G401.6 (cell line): ENCODE measurements at regions not wholly inside any gene's neighbourhood (a gene's known extent, or its start where the extent isn't known, plus 50 kb on each side); places are given as distances from the start of the nearest gene placed in this dataset.

Experiments used
- FAIRE-seq: peaks from 2 replicates; lab custom pipeline; 2012; peaks lifted over from hg19 to GRCh38; lab: Jason Lieb, UNC

DNA sequence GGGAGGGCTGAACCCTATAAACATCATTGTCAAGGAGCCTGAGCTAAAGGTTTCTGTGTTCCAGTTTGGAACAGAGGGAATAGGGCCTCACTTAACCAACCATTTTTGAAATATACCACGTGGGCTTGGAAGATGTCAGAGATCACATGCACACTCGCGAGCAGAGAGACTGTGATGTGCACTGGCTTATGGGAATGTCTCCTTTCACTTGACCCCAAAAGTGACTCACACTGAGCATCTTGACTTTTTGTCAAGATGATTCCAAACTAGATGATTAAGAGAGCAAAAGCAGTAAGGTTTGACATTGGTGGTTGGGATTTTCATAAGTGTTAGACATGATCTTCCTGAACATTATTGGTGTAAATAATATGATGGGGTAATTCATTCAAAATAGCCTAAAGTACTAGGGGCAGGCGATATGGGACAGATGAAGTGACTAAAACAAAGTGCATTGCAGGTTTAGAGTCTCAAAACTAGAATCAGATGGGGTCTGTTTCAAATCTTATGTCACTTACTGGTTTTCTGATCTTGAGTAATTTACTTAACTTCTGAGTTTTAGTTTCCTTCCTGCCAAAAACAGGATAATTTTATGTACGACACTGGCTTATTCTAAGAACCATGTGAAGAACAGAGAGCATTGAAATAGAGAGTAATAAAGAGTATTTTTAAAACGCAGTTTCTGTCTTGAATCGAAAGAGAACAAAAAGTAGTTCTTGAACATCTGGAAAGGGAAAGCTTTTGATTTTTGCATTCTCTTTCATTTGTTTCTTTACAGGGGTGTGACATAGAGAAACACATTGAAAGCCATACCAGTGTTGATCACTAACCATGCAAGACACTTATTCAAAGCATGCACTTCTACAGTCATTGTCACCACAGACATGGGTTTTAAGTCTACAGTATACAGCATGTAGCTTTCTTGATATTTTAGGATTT is 383.0 kb downstream of the DIRAS2 start:
- FAIRE-seq, result no peak

DNA sequence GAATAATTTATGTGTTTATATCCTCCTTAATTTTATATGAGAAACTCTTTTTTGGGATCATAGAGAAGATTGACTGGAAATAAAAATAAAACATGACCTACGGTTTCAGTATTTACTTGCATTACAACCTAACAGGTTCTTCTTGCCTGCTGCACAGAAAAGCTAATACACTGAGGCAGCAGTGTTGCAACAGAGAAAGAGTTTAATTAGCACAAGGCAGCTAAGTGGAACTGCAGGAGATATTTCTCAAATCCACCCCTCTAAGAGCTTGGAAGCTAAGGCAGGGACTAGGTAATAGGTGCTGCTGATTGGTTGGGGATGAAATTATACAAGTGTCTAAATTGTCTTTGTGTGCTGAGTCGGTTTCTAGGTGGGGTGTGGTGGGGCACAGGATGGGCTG is 380.9 kb downstream of the DIRAS2 start:
- FAIRE-seq, result no peak

DNA sequence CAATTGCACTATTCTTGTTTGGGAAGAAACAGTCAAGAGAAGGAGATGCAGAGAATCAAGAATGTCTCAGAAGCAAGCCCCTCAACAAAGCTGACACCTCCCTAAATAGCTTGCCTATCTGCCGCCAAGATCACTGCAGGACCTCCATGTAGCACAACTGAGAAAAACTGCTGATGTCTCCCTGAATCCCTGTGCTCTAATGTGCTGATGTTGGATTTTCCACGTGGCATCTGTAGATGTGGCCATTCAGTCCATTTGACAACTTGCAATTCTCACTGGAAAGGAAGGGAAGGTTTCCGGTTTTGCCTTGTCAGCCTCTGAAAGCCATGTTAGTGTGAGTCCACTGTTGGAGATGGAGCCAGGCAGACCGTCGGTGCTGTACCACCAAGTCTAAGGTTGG is 374.0 kb downstream of the DIRAS2 start:
- FAIRE-seq, result no peak

DNA sequence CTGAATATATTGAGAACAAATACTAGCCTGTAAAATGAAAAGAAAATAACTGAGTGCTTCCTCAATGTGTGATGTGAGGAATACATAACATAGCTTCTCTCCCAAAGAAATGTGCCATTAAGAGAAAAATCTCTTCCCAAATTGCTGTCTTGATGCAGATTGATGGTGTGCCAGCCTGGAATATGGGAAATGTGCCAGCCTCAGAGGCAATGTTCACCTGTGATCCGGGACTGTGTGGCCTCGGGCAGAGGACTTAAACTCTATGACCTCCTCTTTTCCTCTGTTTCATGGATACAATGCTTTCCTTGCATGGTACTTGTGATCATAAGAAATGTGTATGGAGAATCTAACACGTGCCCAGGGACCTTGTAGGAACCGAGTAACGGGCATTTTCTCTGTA is 370.9 kb downstream of the DIRAS2 start:
- no peak for FAIRE-seq

- no peak for FAIRE-seq
These were observed 367.9 kb downstream of the DIRAS2 start for GRCh38 chr9:90274725-90275124.

DNA sequence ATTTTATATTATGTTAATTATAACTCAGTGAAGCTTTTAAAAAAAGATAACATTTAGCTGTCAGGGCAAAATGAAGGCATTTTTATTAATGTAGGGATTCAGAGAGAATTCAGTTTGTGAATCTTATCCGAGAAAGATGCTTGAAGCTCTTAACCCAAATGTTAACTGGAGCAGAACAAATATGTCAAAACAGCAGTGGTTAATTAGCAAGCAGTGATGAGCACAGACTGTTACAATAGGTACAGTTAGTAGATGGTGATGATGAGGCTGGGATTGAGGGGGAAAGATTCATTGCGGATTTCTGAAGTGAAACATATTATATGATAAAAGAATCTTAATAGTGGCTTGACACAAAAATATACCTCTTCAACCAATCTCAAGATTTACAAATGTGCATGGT is 356.7 kb downstream of the DIRAS2 start:
- no peak for FAIRE-seq

- no peak for FAIRE-seq
These were observed 354.9 kb downstream of the DIRAS2 start for GRCh38 chr9:90287567-90288274.

DNA sequence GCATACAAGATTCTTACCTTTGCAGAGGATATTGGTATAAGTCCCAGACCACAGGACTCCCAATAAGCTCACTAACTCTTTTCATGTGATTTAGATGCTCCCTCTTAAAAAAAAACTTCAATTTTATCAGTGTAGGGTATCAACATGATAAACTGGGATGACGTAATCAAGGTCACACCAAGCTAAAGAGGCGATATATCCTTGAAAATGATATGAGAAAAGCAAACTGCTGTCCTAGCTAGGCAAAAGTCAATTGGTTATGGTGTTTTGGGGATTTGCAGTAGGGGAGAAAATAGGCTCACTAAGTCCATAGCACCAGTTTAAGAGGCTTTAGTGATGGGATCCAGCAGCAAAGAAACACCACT is 354.4 kb downstream of the DIRAS2 start:
- FAIRE-seq, result no peak

DNA sequence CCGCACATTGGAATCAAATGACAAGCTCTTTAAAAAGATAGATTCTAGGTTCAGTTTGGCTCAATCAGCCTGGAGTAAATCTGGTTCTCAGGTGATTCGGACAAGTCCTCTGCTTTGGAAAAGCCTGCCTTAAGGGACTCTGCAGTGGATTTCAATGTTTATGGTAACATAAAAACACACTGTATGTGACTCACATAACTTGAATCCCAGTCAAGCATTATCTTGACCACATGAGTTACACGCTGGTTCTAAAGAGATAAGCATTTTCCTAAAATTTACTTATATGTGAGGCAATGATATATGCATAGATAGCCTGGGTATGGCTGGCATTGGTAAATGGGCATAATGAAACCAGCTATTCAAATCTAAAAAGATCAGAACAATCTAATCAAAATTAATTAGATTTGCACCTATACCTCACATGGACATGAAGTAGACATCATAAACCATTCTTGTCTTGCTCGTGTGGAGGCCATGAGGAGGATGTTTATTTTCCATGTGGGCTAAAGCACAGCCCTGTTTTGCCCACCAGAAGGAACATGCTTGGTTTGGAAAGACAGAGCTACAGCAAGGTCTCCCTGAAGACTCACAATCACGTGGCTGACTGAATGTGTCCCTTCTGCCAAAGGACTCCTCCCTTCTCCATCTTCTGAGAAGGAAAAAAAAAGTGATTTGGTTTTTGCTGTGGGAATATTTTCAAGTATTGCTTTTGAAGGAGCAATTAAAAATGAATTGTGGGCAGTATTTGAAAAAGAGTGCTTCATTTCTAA is 351.7 kb downstream of the DIRAS2 start:
- no peak for FAIRE-seq

DNA sequence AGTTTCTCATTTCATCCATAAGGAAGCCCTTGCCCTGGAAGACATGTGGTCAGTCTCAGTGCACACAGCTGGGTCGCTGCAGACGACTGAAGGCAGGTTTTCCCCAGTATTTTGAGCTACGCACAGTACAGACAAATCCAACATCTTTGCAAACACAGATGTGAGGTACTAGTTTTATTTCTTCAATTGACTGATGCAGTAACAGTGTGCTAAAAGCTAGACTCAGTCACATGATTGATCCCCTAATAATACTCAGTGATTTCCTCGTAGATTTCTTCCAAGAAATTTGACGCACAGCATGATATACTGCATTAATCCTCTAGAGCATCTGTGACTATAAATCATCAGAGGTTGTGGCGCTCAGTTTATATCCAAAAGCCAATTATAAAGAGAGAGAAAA is 346.1 kb downstream of the DIRAS2 start:
- no peak for FAIRE-seq

DNA sequence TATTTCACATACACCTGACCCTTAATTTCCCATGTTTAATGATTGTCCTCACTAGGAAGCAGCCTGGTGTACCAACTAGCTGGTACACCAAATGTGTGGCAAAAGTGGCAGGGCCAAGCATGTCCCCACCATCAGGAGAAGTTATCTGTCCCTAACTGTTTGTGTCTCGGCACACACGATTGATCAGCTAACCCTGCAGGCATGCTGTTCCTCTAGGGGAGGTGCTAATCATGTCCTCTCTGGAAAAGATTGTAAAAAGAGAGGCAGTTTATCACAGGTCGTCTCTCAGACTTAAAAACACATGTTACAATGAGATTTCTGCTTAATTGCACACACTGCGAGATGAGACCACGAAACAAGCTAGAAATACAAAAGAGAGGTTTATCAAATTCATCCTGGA is 342.7 kb downstream of the DIRAS2 start:
- no peak for FAIRE-seq

GRCh38 chr9:90300611-90301276 is 341.9 kb downstream of the DIRAS2 start:
- no peak for FAIRE-seq

DNA sequence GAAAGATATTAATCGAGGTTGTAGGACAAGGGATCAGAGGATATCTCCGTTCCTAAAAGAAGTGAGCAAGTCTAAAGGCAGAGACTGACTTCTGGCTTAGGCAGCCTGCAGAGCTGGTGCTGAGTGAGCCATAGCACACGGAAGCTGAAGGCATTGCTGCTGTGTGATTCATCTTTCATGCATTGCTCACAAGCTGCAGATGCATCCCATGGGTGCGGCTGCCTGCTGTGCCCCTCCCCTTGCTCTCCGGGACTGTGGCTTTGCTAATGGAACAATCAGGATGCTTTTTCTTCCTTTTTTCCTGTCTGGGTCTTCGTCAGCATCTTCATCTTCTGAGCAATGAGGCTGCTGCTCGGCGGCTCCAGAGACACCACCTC is 341.4 kb downstream of the DIRAS2 start:
- no peak for FAIRE-seq

GRCh38 chr9:90303655-90304054 is 339.0 kb downstream of the DIRAS2 start:
- no peak for FAIRE-seq

DNA sequence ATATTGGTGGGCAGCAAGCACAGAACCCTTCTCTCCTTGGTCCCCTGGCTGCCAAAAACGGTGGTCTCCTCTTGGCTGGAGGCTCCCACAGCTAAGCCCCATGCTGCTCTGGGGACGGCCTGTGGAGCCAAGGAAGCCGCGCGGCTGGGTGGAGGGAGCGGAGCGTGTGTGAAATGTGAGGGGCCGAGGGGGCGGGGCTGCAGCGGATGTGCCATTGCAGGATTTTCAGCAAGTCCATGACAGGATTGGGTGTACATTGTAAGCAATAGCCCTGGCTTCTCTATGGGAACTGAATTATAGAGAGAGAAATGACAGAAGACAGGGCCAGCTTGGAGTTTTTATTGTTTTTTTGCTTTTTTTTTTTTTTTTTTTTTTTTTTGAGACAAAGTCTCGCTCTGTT is 336.5 kb downstream of the DIRAS2 start:
- FAIRE-seq, result no peak

GRCh38 chr9:90307167-90307833 is 335.3 kb downstream of the DIRAS2 start:
- no peak for FAIRE-seq

GRCh38 chr9:90307891-90308290 is 334.7 kb downstream of the DIRAS2 start:
- FAIRE-seq, result no peak

DNA sequence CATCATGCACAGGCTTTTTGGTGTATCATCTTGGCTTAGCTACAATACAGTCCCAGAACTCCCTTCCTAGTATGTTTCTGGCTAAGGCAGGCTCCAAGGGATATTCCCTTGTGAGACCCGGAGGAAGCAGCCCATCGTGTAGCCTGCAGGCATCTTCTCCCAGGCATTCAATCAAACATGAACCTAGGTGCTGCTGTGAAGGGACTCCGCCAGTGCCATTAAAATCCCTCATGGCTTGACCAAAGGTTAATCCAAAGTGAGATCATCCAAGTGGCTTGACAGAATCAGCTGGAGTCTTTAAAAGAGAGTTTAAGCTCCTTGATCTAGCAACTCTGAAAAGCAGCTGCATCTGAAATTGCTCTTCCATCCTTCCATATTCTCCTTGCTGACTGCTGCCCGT is 333.9 kb downstream of the DIRAS2 start:
- no peak for FAIRE-seq

DNA sequence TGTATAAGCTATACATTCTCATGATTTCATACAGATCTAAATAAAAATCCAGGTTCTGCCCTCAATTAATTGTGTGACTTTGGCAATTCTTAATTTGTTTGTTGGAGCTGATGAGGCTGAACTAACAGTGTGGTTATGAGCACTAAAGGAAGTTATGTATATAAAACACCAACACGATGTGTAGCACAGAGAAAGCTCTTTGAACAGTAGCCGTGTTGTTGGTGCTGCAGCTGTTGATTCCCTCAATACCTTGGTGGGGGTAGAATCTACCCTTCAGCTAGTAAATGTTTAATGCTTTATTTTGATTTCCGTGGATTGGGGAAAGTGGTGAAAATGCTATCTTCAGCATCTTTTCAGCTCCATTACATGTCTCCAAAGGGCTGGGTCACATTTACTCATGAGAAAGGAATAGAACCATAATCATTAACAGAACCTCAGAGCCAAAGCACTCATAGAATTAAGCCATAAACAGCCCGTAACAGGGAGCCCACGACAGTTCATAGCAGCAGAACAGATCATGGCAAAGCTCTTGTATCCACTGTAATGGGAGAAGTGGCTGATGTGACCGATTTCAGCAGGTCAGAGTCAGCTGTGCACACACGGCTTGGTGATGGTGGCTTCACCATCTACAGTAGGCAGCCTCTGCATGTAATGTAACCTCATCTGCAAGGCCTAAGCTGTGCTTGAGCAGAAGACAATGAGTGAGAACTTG is 332.7 kb downstream of the DIRAS2 start:
- FAIRE-seq, result no peak

DNA sequence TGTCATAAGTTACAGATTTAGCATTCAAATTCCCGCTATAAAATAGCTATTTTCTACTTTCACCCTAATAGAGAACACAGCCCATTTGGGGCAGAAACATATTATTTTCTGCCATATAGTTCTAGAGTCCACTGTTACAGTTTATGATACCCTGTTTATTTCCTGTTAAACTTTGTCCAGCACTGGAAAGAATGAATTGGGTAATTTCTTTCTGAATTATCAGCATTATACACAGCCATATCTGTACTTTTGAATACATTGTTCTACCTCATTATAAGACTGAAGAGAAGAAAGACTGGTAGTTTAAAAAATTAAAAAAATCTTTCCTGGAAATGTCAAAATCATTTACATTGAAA is 332.1 kb downstream of the DIRAS2 start:
- no peak for FAIRE-seq

- no peak for FAIRE-seq
These were observed 330.8 kb downstream of the DIRAS2 start for GRCh38 chr9:90311811-90312210.
